ENCODE measurements at regions not wholly inside any gene's neighbourhood (a gene's known extent, or its start where the extent isn't known, plus 50 kb on each side); places are given as distances from the start of the nearest gene placed in this dataset.

- DNase-seq (ENCODE audit: low read depth): no peak
- TF ChIP-seq CTCF (conservative IDR thresholded peaks at IDR 0.05; ENCODE audit: control insufficient read depth, insufficient read depth, low read depth, low read length): no peak
Measured at GRCh38 chr13:30022256-30022655, 171.8 kb upstream of the UBL3 start.

GRCh38 chr13:30021611-30022010 lies 171.2 kb upstream of the UBL3 start:
- TF ChIP-seq CTCF (conservative IDR thresholded peaks at IDR 0.05; ENCODE audit: control insufficient read depth, insufficient read depth, low read depth, low read length): no peak
- H3K4me3 ChIP-seq (ENCODE audit: control insufficient read depth, low read depth, low read length): no peak overlapping the region
- DNase-seq (ENCODE audit: low read depth): peak; percentile 50

More at GRCh38 chr13:30022256-30022655, 171.8 kb upstream of the UBL3 start:
- no peak overlapping the region for H3K4me3 ChIP-seq (ENCODE audit: control insufficient read depth, low read depth, low read length)

- no peak overlapping the region for H3K4me3 ChIP-seq (ENCODE audit: control insufficient read depth, low read depth, low read length)
- peak; percentile 54 for DNase-seq (ENCODE audit: low read depth)
- no peak for TF ChIP-seq CTCF (conservative IDR thresholded peaks at IDR 0.05; ENCODE audit: control insufficient read depth, insufficient read depth, low read depth, low read length)
Measured at GRCh38 chr13:30020726-30021312, 170.4 kb upstream of the UBL3 start.

- DNase-seq (ENCODE audit: low read depth): no peak
- no peak overlapping the region for H3K4me3 ChIP-seq (ENCODE audit: control insufficient read depth, low read depth, low read length)
- TF ChIP-seq CTCF (conservative IDR thresholded peaks at IDR 0.05; ENCODE audit: control insufficient read depth, insufficient read depth, low read depth, low read length): no peak
Measured at GRCh38 chr13:30019648-30020626, 169.5 kb upstream of the UBL3 start.

GRCh38 chr13:30017880-30018279 lies 167.5 kb upstream of the UBL3 start:
- TF ChIP-seq CTCF (conservative IDR thresholded peaks at IDR 0.05; ENCODE audit: control insufficient read depth, insufficient read depth, low read depth, low read length): no peak
- no peak overlapping the region for H3K4me3 ChIP-seq (ENCODE audit: control insufficient read depth, low read depth, low read length)
- DNase-seq (ENCODE audit: low read depth): no peak

GRCh38 chr13:30016398-30016797 lies 166.0 kb upstream of the UBL3 start:
- no peak for TF ChIP-seq CTCF (conservative IDR thresholded peaks at IDR 0.05; ENCODE audit: control insufficient read depth, insufficient read depth, low read depth, low read length)
- H3K4me3 ChIP-seq (ENCODE audit: control insufficient read depth, low read depth, low read length): no peak overlapping the region
- peak; percentile 41 for DNase-seq (ENCODE audit: low read depth)
